ENCODE measurements at regions not wholly inside any gene's neighbourhood (a gene's known extent, or its start where the extent isn't known, plus 50 kb on each side); places are given as distances from the start of the nearest gene placed in this dataset.

DNA sequence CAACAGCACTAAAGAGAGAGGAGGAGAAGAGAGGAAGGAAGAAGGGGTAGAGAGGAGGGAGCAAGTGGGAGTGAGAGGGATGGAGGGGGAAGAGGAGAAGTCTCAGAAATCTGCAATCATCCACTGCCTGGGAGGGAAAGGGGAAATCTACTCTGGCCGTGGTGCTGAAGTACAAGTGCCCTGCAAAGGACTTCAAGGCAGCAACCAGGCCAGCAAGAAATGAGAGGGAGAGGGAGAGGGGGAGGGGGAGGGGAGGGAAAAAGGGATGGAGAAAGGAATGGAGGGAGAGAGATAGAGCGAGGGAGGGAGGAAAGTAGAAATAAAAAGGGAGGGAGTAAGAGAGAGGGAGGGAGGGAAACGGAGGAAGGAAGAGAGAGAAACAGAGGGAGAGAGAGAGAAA, 130.8 kb upstream of the EEF2KMT start:
- TF ChIP-seq CTCF (IDR thresholded peaks at IDR 0.05 in 8 of 11, conservative IDR thresholded peaks at IDR 0.05 in 3 of 11) (no peak), POLR2A (IDR thresholded peaks at IDR 0.05) (no peak), POLR2AphosphoS5 (IDR thresholded peaks at IDR 0.05) (no peak)
